CD4-positive, alpha-beta T cell treated with Interleukin-15 for 1 hour (primary cell): ENCODE measurements at regions not wholly inside any gene's neighbourhood (a gene's known extent, or its start where the extent isn't known, plus 50 kb on each side); places are given as distances from the start of the nearest gene placed in this dataset.
"Not testable (repeated sequence)": the region's sequence is repeated elsewhere in the genome, so short reads cannot be mapped to it uniquely, and the experiment has no call there.

Source experiments
- DNase-seq: peaks from one replicate; pipeline ENCODE4 v3.0.0-alpha.2; 2020

DNA sequence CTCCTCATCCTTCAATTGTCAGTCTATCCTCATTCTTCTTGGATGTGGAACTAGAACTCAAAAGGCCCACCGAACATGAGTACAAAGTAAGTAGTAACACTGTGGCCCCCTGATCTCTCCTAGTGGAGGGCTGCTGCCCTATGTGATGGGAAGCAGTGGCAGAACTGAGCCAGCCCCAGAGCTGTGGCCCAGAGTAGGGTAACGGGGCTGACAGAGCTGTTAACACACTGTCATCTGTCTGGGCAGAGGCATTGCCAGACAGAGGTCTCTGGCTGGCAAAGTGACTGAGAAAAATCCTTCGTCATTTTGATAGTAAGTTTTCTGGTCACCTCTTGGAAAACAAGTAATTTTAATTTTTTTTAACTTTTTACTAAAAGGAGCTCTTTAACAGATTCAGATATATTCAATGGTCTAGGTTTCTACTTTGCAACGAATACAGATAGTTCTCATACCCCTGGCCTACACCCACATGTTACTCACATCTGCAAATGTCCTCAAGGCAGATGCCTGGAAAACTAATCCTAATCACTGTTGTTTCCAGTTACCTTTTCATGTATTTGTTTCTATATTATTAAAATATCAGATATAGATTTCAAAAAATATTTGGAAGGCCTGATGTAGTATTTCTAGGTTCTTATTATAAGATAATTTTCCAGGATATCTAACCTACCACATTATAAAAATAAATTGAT lies 588.7 kb downstream of the CPS1 start:
- no peak for DNase-seq

DNA sequence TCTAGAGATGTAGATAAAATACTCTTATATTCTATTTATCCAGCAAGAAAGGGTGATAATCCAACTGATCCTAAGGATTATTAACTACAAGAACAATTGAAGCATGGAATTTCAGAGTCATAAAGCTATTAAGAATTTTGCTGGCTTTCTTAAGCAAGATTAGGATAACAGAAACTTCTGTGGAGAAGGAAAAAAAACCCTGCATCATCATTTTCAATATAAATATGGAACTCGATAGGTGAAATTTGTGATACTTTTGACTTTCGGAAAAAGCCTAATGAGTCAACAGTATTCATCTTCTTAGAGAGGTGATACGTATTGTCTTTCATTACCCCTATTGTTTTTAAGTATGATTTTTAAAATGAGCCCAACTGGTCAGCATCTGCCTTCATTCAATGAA lies 593.3 kb downstream of the CPS1 start:
- DNase-seq = no peak

DNA sequence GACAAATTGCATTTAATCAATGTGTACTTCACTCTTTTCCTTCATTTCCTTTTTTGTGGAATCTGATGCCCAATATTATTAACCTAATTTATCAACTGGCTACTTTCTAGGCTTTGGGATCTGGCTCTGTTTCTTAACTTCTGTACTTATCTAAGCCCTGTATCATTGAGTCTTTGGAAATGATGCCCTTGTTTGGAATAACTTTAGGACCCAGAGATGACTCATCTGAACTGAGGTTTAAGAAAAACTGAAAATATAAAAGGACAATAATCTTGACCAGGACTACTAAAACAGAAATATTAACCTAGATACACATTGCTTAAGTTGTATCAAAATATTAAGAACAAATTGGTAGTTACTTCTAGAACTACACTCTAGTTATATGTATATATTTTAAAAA lies 600.8 kb downstream of the CPS1 start:
- DNase-seq = no peak

DNA sequence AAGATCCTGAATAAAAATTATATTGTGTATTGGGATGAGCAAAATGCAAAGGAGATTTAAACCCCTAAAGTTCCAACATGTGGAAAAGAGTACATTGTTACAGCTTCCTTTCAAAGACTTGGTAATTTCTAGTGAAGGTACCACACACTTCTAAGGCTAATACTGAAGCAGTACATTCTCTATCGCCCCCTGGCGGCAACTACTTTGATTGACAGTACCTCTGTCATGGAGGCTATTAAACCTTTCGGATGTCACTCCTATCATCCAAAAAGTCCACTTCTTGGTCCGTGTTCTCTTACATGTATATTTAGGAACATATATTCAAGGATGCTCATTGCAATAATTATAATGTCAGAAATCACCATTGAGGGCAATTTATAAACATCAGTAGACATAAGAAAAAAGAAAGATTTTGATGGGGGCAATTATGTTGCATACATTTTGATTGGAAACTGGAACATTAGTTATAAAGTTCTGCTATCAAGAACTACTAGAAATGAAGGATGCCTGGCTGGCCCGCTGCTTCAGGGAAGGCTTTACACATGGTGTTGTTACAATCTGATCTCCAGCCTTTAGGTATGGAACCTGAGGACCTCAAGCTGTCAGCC lies 601.6 kb downstream of the CPS1 start:
- DNase-seq = peak; percentile 30

DNA sequence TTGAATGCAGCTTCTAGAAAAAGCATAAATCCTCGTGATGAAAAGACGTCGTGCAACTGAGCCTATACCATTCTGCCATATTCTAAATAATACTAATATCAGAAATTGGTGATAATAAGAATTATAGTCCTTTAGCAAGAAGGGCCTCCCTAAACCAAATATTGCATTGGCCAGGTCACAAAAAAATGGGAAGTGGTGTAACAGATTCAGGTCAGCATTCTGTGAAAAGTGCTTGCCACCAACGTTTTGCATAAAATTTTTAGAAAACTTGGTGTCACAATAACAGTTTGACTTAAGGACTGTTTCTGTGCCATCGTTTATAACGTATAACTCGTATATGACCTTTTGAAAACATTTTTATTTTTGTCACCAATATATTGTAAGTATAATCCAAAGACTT lies 603.6 kb downstream of the CPS1 start:
- DNase-seq = no peak

DNA sequence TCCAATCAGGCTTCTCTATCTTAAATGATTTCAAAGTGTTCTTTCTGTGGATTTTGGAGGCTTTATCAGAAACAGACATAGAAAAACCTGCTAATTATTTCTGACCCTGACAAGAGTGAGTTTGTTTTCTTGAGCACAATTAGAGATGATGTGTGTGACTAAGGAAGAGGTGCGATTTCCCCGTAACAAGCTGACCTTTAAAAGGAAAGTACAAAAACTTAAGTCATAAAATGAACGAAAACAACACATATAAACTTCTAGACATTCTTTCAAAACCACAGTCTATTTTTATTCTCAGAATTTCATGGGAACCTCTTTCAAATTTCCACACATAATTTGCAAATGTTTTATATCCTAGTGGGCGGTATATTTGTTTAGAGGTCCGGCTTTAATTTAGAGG lies 604.8 kb downstream of the CPS1 start:
- no peak for DNase-seq

DNA sequence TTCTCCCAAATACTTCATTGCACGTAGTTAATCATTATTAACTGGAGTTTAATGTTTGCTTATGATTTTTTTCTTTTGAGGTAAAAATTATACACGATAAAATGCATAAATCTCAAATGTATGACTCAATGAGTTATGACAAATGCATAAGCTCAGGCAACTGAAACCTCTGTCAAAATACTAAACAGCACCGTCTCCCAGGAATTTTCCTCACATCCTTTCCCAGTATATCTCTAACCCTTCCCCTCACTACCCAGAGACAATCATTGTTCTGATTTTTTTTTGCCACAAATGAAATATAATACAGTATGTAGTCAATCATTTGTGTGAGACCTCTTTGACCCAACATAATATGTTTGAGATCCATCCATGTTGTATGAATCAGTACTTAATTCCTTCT lies 606.5 kb downstream of the CPS1 start:
- DNase-seq = no peak

DNA sequence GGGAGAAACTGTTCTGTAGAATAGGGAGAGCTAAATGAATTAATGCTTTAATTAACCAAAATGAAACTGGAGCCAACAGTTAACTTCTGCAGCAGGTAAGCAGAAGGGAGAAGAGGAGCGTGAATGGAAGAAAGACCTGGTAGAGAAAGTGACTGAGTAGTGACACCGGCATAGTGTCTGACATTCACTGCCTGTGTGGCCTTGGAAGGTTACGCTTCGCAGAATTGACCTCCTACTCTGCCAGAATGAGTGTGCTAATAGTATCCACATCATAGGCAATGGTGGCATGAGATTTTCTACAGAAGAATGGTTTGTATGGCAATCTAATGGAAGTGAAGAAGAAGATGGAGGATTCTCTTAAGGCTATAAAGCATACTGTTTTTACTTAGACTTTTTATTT lies 614.4 kb downstream of the CPS1 start:
- no peak for DNase-seq

DNA sequence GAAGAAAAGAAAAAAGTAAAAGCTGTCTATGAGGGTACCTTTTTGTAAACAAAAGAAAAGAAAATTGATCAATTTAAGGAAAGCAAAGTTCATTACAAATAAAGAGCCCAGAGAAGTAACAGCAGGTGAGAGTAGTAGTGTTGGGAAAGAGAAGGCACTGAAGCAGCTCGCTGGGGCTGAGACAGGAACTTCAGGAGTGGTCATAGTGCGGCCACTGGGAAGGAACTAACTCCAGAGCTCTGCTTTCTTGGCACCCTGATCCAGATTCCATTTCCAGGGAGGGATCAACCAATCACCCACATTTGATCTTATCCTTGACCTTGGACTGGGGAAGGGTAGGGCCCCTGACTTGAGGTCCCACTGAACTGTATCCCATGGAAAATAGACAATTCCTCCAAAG lies 617.6 kb downstream of the CPS1 start:
- DNase-seq = no peak

DNA sequence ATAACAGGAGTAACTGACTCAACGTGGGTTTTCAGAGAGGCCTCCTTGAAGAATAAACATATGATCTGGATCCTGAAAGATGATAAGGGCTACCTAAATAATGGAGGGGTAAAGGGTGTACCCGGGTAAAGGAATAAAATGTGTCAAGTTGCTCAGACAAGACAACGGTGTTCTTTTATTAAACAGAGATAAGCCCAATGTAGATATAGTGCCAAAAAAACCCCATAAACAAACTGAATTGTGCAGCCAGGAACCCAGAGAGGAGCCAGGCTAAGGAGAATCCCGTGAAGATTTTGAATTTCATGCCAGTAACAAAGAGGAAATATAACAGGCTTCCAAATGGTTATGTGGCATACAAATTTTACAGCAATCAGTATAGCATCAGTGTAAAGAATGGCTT lies 618.2 kb downstream of the CPS1 start:
- no peak for DNase-seq

DNA sequence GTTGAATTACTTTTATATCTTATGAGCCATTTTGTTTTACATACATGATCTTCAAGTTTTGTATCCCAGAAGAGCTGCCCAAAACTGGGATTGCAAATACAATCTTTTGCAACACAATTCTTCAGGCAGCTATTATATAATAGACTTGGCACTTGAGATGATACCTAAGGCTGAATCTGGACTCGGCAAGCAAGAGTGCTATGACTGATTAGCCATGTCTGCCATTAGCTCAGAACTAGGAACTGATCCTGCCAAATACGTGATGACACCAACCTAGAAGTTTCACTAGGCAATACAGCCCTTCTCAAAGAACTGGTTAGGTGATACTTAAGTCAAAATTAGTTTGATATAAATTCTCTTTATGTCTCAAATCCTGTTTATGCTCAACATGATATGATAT lies 619.6 kb downstream of the CPS1 start:
- no peak for DNase-seq

DNA sequence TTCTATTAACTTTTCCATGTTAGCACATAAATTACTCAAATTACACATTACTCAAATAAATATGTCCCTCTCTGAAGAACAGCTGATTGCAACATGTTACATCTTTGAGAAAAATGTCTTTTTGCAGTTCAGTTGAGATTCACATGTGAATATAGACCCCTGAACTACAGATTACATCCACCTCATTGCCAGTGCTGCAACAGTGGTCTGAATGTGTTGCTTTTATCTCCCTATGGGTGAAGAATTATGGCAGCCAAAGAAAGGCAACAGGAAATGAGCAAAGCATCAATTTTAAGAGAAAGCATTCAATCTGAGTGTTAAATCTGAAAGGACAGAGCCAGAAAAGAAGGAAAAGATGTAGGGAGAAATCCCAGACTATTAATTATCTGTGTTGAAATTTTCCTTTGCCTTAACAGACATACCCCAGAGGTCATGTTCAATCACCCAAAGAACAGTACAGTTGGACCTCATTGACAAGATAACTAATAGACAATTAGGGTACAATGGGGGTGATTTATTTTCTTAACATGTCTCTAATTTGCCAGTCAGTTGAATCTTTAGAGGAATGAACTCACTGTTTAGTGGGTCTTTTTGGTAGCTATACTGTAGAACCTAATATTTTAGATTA lies 620.2 kb downstream of the CPS1 start:
- no peak for DNase-seq

DNA sequence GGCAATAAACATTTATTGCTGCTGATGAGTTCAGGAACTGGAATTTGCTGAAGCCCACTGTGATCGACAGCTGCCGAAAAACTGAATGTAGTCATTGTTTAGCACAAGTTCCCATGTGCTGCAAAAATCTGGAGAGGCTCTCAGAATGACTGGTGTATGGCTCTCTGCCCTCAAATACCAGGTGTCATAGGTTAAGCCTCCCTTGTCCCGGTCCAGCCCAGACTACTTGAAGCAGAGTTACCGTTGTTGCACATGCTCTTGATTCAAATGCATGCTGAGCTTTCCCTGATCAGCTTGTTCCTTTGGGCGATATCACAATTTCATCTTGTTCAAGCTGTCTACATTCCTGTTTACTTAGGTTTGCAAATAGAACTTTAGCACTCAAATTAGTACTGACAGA lies 625.2 kb downstream of the CPS1 start:
- no peak for DNase-seq

DNA sequence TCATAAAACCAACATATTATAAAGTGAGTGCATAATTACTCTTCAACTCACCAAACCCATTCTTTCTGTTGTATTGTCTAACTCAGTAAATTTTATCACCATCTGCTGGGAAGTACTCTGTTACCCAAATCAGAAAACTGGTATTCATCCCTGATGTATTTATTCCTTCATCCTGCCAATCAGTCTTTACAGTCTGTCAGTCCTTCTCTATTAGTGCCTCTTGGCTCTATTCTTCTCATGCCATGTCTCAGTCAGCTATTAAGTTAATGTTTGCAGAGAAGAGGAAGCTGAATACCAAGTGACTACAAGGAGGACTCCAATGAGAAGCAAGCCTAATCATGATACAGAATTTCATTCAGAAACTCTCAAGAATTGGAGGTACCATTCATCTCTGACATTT lies 631.2 kb downstream of the CPS1 start:
- DNase-seq = no peak

DNA sequence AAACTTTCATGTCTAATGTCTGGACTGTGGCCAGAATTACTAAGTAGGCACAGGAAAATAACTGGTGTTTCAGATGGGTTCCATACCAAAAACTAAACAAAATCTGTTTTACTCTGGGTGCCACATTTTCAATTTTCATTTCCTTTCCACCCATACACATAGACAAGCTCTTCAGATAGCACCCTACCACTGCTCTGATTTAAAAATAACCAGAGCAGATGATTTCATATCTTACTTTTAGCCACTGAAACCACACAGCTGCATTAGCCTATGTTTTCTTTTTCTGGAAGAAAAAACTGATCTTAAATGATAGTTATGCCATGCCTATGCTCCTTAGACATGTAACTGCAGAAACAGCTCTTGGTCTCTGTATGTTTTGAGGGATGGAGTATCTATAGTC lies 647.6 kb downstream of the CPS1 start:
- DNase-seq = no peak

DNA sequence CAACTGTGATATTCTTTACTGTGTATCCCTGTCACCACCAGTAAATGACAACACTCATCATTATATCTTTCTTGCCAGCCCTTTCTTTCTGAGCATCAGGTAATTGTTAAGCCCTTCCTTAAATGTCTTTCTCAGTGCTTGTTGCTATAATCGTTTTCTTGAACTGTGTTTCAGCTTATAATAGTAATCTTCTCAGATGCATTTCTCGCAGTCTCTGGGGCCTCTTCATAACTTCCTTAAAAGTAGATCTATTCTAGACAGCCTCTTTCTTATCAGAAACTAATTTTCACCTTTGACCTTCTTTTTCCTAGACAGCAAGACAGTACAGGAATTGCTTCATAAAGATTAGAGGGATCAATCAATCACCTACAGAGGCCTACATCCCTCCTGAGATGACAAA lies 648.1 kb downstream of the CPS1 start:
- no peak for DNase-seq

DNA sequence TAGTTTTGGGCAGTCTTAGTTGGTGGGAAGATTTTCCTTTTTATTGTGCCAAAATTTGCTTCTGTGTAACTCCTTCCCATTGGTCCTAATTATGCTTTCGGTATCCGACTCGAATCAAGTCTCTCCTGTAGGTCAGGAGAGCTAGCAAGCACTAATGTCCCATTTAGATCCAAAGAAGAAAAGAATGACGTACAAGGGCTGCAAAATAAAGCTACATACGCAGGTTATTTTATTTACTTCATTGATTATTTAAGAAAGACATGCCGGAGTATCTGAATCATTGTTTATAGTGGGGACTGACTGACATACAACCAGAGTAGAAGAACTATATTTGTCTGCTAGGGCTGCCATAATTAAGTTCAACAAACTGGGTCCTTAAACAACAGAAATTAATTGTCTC lies 648.5 kb downstream of the CPS1 start:
- DNase-seq = no peak

DNA sequence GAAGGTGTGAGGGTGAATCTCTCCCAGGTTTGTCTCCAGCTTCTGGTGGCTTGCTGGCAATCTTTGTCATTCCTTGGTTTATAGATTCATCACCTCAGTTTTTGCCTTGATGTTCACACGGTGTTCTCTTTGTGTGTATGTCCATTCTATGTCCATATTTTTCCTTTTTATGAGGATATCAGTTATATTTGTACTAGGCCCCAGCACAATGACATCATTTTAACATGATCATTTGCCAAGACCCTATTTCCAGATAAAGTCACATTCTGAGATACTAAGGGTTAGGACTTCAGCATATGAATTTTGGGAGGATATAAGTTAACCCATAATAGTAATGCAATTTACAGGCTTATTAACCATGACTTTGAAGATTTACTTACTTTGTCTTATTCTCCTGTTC lies 649.0 kb downstream of the CPS1 start:
- no peak for DNase-seq

DNA sequence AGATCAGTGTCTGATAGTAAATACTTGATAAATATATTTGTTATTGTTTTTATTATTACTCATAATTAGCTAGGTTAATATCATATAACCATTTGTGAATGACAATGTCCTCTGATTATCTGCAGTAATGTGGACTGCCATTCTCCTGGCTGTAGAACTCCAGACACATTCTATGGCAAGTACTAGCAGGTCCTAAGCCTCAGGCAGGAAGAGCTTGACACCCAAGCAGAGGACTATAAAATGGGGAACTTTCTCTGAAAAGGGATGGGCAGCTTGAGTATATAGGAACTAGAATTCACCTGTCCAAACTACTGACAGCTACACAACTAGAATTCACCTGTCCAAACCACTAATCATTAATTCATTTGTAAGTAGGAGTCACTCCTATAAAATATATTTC lies 649.4 kb downstream of the CPS1 start:
- no peak for DNase-seq

DNA sequence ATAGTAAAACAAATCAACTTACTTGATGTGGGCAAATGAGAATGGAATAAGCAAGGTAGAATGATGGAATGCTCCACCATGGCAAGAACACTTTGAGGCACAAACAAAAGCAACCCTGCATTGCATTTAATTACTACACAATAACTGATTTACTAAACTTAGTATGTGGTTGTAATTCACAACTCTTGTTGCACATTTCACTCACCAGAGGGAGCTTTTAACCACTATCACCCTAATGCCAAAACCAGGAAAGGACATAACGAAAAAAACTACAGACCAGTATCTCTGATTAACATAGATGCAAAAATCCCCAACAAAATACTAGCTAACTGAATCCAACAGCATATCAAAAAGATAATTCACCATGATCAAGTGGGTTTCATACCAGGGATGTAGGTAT lies 659.8 kb downstream of the CPS1 start:
- no peak for DNase-seq

DNA sequence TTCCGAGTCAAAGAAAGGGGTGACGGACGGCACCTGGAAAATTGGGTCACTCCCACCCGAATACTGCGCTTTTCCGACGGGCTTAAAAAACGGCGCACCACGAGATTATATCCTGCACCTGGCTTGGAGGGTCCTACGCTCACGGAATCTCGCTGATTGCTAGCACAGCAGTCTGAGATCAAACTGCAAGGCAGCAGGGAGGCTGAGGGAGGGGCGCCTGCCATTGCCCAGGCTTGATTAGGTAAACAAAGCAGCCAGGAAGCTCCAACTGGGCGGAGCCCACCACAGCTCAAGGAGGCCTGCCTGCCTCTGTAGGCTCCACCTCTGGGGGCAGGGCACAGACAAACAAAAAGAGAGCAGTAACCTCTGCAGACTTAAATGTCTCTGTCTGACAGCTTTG lies 663.1 kb downstream of the CPS1 start:
- DNase-seq = not testable (repeated sequence)

DNA sequence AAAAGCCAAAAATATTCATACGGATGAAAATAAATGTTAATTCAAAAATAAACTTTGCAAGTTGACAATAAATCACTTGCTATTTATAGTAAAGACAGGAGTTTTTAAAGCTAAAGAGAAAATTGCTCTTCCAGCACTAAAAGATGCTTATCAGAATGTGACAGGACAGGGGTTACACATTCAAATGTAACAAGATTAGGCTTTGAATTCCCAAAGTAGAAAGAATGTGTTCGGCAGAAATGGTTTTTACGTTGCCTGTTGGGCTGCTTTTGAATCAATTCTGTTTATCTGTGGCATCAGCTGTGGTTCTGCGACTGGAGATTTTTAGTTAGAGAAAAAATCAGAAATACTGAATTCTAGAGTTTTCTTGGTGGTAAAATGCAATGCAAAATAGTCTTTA lies 669.4 kb downstream of the CPS1 start:
- no peak for DNase-seq

DNA sequence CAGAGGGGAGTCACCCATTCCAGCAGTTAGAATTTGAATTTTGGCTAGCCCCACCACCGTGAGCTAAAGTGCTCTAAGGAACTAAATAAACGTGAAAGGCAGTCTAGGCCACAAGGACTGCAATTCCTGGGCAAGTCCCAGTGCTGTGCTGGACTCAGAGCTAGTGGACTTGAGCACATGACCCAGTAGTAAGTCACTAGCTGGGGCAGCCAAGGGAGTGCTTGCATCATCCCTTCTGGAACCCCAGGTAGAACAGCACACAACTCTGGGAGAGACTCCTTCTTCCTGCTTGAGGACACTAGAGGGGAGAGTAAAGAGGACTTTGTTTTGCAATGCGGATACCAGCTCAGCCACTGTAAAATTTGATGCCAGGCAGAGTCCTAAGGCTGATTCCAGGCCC lies 672.2 kb downstream of the CPS1 start:
- no peak for DNase-seq

DNA sequence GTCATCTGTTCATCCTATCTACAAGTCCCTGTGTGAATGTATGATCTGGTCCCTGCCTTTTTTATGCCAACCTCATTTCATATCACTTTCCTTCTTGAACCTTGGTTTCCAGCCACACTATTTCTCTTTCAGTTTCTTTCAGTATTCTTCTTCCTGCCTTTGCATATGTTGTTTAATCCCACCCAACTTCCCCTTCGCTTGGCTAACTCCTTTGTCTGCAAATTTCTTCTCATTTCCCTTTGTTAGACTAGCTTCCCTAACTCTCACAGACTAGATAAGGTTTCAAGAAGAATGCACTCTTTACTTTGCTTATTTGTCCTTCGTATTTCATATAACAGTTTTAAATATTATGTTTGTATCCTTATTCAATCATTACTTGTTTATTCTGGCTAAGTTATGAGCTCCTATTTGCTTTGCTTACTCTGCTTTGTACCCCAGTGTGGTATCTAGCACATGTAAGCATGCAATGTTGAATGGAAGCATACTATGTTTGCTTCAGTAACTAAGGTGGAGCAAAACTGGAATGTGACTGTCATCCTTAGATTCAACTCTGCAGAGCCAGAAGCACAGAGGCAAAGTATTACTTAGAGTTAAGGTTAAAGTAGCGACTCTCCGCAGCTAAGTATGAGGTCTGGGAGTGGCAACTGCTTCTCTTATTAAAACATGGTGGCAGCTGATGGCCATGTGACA lies 681.3 kb downstream of the CPS1 start:
- no peak for DNase-seq
